ENCODE measurements at regions not wholly inside any gene's neighbourhood (a gene's known extent, or its start where the extent isn't known, plus 50 kb on each side); places are given as distances from the start of the nearest gene placed in this dataset.

- no peak for DNase-seq (ENCODE audit: low read depth)
- TF ChIP-seq CTCF (conservative IDR thresholded peaks at IDR 0.05; ENCODE audit: low read length), result no peak
- no peak overlapping the region for H3K4me3 ChIP-seq (ENCODE audit: low read length)
These were observed 1080.8 kb upstream of the TENM4 start for GRCh38 chr11:80521592-80521991.

- no peak overlapping the region for H3K4me3 ChIP-seq (ENCODE audit: low read length)
- DNase-seq (ENCODE audit: low read depth), result no peak
- TF ChIP-seq CTCF (conservative IDR thresholded peaks at IDR 0.05; ENCODE audit: low read length), result no peak
These were observed 1079.7 kb upstream of the TENM4 start for GRCh38 chr11:80520507-80520887.

- H3K4me3 ChIP-seq (ENCODE audit: low read length), result no peak overlapping the region
- TF ChIP-seq CTCF (conservative IDR thresholded peaks at IDR 0.05; ENCODE audit: low read length), result no peak
- no peak for DNase-seq (ENCODE audit: low read depth)
These were observed 1079.0 kb upstream of the TENM4 start for GRCh38 chr11:80519596-80520506.

GRCh38 chr11:80517701-80518100, 1076.9 kb upstream of the TENM4 start:
- no peak for DNase-seq (ENCODE audit: low read depth)
- no peak for TF ChIP-seq CTCF (conservative IDR thresholded peaks at IDR 0.05; ENCODE audit: low read length)

GRCh38 chr11:80515097-80515496, 1074.3 kb upstream of the TENM4 start:
- DNase-seq (ENCODE audit: low read depth), result no peak
- H3K4me3 ChIP-seq (ENCODE audit: low read length), result no peak overlapping the region
- no peak for TF ChIP-seq CTCF (conservative IDR thresholded peaks at IDR 0.05; ENCODE audit: low read length)

More at GRCh38 chr11:80517701-80518100, 1076.9 kb upstream of the TENM4 start:
- H3K4me3 ChIP-seq (ENCODE audit: low read length), result no peak overlapping the region

- TF ChIP-seq CTCF (conservative IDR thresholded peaks at IDR 0.05; ENCODE audit: low read length), result no peak
- DNase-seq (ENCODE audit: low read depth), result no peak
- H3K4me3 ChIP-seq (ENCODE audit: low read length), result no peak overlapping the region
These were observed 1071.7 kb upstream of the TENM4 start for GRCh38 chr11:80512491-80512890.

- TF ChIP-seq CTCF (conservative IDR thresholded peaks at IDR 0.05; ENCODE audit: low read length), result no peak
- no peak for DNase-seq (ENCODE audit: low read depth)
- H3K4me3 ChIP-seq (ENCODE audit: low read length), result no peak overlapping the region
These were observed 1064.9 kb upstream of the TENM4 start for GRCh38 chr11:80505771-80506170.
